IMR-90 (cell line): ENCODE measurements at regions not wholly inside any gene's neighbourhood (a gene's known extent, or its start where the extent isn't known, plus 50 kb on each side); places are given as distances from the start of the nearest gene placed in this dataset.

Experiments used
- BHLHE40 ChIP-seq: fragments of 150-350 bp; IDR thresholded peaks from 2 replicates; pipeline ENCODE4 v1.6.1; 2016; ENCODE audit warnings: mild to moderate bottlenecking, low read depth, low read length
- CEBPB ChIP-seq: IDR thresholded peaks from 2 replicates; pipeline ENCODE4 v1.6.1; 2012; ENCODE audit warnings: low read depth, low read length, improper control_type of control experiment
- ELK1 ChIP-seq: fragments of 150-350 bp; IDR thresholded peaks from 2 replicates; pipeline ENCODE4 v1.6.1; 2016; ENCODE audit warnings: low read depth, mild to moderate bottlenecking, low read length, moderate library complexity, borderline replicate concordance
- FOS ChIP-seq: fragments of 150-350 bp; IDR thresholded peaks from 2 replicates; pipeline ENCODE4 v1.6.1; 2016; ENCODE audit warnings: low read depth, low read length
- MAFK ChIP-seq: IDR thresholded peaks from 2 replicates; pipeline ENCODE4 v1.6.1; 2012; ENCODE audit warnings: low read depth, low read length, improper control_type of control experiment
- MXI1 ChIP-seq: IDR thresholded peaks from 2 replicates; pipeline ENCODE4 v1.6.1; 2012; ENCODE audit warnings: low read depth, mild to moderate bottlenecking, low read length, moderate library complexity, borderline replicate concordance
- NFE2L2 ChIP-seq: fragments of 150-350 bp; IDR thresholded peaks from 2 replicates; pipeline ENCODE4 v1.6.1; 2016; ENCODE audit warnings: low read depth, mild to moderate bottlenecking, low read length
- POLR2A ChIP-seq: IDR thresholded peaks from 2 replicates; pipeline ENCODE4 v1.6.1; 2012; ENCODE audit warnings: mild to moderate bottlenecking, low read depth, low read length
- RAD21 ChIP-seq: IDR thresholded peaks from 2 replicates; pipeline ENCODE4 v1.6.1; 2012; ENCODE audit warnings: low read length, improper control_type of control experiment
- SMC3 ChIP-seq: fragments of 150-350 bp; IDR thresholded peaks from 2 replicates; pipeline ENCODE4 v1.6.1; 2016; ENCODE audit warnings: low read depth, mild to moderate bottlenecking, antibody characterized with exemption, low read length, moderate library complexity
- USF2 ChIP-seq: fragments of 150-350 bp; IDR thresholded peaks from 2 replicates; pipeline ENCODE4 v1.6.1; 2017; ENCODE audit warnings: mild to moderate bottlenecking, antibody characterized with exemption, low read length, low read depth
- TF ChIP-seq, protein P1 (sequence below): conservative IDR thresholded peaks from 2 replicates; pipeline ENCODE4 v1.5.1; 2012; ENCODE audit warnings: mild to moderate bottlenecking, low read depth, low read length, improper control_type of control experiment

- TF ChIP-seq MXI1 (no peak), RAD21 (no peak), POLR2A (no peak), USF2 (no peak), BHLHE40 (no peak), NFE2L2 (no peak), CEBPB (no peak), FOS (no peak), SMC3 (no peak), ELK1 (no peak), MAFK (no peak)
- TF ChIP-seq, protein P1, sequence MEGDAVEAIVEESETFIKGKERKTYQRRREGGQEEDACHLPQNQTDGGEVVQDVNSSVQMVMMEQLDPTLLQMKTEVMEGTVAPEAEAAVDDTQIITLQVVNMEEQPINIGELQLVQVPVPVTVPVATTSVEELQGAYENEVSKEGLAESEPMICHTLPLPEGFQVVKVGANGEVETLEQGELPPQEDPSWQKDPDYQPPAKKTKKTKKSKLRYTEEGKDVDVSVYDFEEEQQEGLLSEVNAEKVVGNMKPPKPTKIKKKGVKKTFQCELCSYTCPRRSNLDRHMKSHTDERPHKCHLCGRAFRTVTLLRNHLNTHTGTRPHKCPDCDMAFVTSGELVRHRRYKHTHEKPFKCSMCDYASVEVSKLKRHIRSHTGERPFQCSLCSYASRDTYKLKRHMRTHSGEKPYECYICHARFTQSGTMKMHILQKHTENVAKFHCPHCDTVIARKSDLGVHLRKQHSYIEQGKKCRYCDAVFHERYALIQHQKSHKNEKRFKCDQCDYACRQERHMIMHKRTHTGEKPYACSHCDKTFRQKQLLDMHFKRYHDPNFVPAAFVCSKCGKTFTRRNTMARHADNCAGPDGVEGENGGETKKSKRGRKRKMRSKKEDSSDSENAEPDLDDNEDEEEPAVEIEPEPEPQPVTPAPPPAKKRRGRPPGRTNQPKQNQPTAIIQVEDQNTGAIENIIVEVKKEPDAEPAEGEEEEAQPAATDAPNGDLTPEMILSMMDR: no peak
These were observed 993.0 kb downstream of the MAT2B start for GRCh38 chr5:164498438-164498837.
